ENCODE measurements at regions not wholly inside any gene's neighbourhood (a gene's known extent, or its start where the extent isn't known, plus 50 kb on each side); places are given as distances from the start of the nearest gene placed in this dataset.

- TF ChIP-seq, protein P1, sequence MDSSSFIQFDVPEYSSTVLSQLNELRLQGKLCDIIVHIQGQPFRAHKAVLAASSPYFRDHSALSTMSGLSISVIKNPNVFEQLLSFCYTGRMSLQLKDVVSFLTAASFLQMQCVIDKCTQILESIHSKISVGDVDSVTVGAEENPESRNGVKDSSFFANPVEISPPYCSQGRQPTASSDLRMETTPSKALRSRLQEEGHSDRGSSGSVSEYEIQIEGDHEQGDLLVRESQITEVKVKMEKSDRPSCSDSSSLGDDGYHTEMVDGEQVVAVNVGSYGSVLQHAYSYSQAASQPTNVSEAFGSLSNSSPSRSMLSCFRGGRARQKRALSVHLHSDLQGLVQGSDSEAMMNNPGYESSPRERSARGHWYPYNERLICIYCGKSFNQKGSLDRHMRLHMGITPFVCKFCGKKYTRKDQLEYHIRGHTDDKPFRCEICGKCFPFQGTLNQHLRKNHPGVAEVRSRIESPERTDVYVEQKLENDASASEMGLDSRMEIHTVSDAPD (CRISPR knock-in tag; IDR thresholded peaks at IDR 0.05): peak; percentile 40; the same call in 1 of the 2 replicates
- TF ChIP-seq NFE2 (CRISPR knock-in tag; IDR thresholded peaks at IDR 0.05) (no peak), ZNF737 (CRISPR knock-in tag; IDR thresholded peaks at IDR 0.05; ENCODE audit: borderline replicate concordance) (no peak), ZNF572 (CRISPR knock-in tag; IDR thresholded peaks at IDR 0.05) (no peak), MEF2D (CRISPR knock-in tag; IDR thresholded peaks at IDR 0.05) (peak; percentile 98), ZNF749 (CRISPR knock-in tag; IDR thresholded peaks at IDR 0.05; ENCODE audit: borderline replicate concordance) (no peak; the same call in 1 of the 2 replicates), HES4 (CRISPR knock-in tag; IDR thresholded peaks at IDR 0.05; ENCODE audit: borderline replicate concordance) (no peak), GLI4 (CRISPR knock-in tag; IDR thresholded peaks at IDR 0.05; ENCODE audit: borderline replicate concordance) (no peak), SRSF9 (IDR thresholded peaks at IDR 0.05; ENCODE audit: borderline replicate concordance, insufficient read depth, low read depth, low read length, poor library complexity, severe bottlenecking) (no peak), ZNF7 (CRISPR knock-in tag; IDR thresholded peaks at IDR 0.05) (peak; percentile 16; the same call in 1 of the 2 replicates), HDAC1 (CRISPR knock-in tag; IDR thresholded peaks at IDR 0.05) (peak; percentile 88), AHDC1 (CRISPR knock-in tag; IDR thresholded peaks at IDR 0.05; ENCODE audit: borderline replicate concordance) (peak; percentile 100), THYN1 (CRISPR knock-in tag; IDR thresholded peaks at IDR 0.05; ENCODE audit: borderline replicate concordance, low read depth) (no peak), ZBTB20 (CRISPR knock-in tag; IDR thresholded peaks at IDR 0.05; ENCODE audit: borderline replicate concordance, low read depth) (peak; percentile 99), ZFP90 (CRISPR knock-in tag; IDR thresholded peaks at IDR 0.05; ENCODE audit: borderline replicate concordance) (peak; percentile 90; the same call in 1 of the 2 replicates), ZNF512 (CRISPR knock-in tag; IDR thresholded peaks at IDR 0.05) (0 out of 2 replicates have a peak, but pooled peaks have one; percentile 76), PHF8 (CRISPR knock-in tag; IDR thresholded peaks at IDR 0.05) (peak; percentile 58), SSRP1 (CRISPR knock-in tag; IDR thresholded peaks at IDR 0.05) (peak; percentile 13; the same call in 1 of the 2 replicates), ARID2 (CRISPR knock-in tag; IDR thresholded peaks at IDR 0.05; ENCODE audit: borderline replicate concordance) (peak; percentile 96)
- TF ChIP-seq, protein P2, sequence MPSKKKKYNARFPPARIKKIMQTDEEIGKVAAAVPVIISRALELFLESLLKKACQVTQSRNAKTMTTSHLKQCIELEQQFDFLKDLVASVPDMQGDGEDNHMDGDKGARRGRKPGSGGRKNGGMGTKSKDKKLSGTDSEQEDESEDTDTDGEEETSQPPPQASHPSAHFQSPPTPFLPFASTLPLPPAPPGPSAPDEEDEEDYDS (CRISPR knock-in tag; IDR thresholded peaks at IDR 0.05): peak; percentile 76
These were observed 468.0 kb downstream of the EPM2A start (continued) for GRCh38 chr6:145267076-145267867.

All from HepG2 (cell line).